ENCODE measurements at regions not wholly inside any gene's neighbourhood (a gene's known extent, or its start where the extent isn't known, plus 50 kb on each side); places are given as distances from the start of the nearest gene placed in this dataset.

DNA sequence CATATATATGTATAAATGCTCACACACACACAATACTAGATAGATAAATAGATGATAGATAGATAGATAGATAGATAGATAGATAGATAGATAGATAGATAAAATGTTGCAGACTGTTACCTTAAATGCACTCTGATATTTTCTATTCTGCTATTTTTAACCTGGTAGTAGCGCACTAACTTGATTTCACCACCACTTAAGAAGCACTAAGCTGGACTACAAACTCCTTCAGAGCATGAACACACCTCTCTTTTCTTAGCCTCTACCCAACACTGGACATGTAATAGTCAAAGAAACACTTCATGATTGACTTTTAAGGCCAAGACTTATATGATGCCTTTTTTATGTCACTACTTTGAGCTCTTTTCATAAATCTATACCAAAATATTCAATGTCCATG, 304.6 kb upstream of the UBE2E2 start:
- TF ChIP-seq POLR2AphosphoS5 (IDR thresholded peaks at IDR 0.05): no peak
- no peak for TF ChIP-seq CTCF (IDR thresholded peaks at IDR 0.05)
- TF ChIP-seq POLR2A (IDR thresholded peaks at IDR 0.05): no peak

Data from stomach (tissue), 4 donors.